Inferior parietal cortex (tissue), 1 donor: ENCODE measurements at regions not wholly inside any gene's neighbourhood (a gene's known extent, or its start where the extent isn't known, plus 50 kb on each side); places are given as distances from the start of the nearest gene placed in this dataset.
"Not testable (repeated sequence)": the region's sequence is repeated elsewhere in the genome, so short reads cannot be mapped to it uniquely, and the experiment has no call there.

Experiments used
- DNase-seq: peaks from one replicate; pipeline ENCODE4 v3.0.0-alpha.2; 2016; ENCODE audit errors: extremely low spot score

- DNase-seq: no peak
Observed at GRCh38 chr7:115649429-115649828, 381.1 kb downstream of the TFEC start.

DNA sequence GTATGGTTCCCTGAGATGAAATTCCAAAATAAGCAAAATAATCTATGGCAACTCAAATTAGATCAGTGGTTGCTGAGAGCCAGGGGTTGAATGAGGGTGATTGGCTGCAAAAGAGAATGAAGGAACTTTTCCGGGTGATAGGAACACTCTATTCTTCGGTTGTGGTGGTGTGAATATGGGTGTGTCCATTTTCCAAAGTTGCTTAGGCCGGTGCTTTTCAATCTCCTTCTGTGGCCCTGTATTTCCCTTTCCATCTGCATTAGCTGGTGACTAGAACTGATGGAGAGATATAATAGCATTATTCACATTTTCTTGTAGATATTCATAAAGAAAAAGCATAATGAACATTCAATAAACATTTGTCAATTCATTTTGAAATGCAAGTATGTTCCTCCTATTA, 382.9 kb downstream of the TFEC start:
- DNase-seq: no peak

DNA sequence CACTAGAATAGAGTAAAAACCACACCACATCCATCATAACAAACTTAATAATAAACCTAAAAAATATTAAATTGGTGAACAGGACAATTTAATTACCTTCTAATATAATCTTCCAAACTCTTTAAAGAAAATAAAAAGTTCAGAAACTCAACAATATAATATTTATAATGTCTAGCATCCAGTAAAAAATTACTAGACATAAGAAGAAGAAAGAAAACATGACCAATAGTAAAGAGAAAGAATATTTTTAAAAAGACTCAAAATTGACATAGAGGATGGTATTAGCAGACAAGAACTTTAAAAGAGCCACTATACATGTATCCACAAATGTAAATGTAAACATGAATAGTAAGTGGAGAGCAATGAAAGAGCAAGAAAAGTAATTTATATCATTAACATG, 388.4 kb downstream of the TFEC start:
- no peak for DNase-seq

DNA sequence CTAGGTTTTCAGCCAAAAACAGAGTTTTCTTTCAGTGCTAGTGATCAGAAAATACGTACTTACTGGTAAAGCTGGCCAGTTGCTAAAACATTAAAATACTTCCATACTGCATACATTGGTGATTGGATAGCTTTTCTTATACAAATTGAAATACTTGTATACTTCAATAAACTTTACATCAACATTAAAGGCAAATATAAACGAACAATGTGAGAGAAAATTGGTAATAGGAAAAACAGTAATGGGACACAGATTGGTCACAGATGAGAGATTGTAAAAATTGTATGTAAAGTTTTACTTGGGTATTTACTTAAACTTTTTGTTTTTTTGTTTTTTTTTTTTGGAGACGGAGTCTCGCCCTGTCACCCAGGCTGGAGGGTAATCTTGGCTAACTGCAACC, 391.7 kb downstream of the TFEC start:
- DNase-seq: no peak

DNA sequence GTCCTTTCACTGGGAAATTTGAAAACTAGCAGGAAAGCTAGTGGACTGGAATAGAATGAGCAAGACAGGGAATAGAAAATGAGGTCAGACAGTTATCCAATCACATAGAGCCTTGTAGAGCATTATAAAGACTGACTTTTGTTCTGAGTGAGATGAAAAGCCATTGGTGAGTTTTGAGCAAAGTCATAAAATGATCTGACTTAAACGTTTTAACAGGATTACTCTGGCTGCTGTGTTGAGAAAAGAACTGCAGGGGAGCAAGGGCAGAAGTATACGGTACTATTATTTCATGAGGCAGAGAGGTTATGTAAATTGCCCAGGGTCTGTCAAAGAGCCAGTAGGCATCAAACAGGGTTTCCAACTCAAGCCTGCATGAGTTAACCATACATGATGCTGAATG, 393.4 kb downstream of the TFEC start:
- no peak for DNase-seq

GRCh38 chr7:115635876-115636275, 394.7 kb downstream of the TFEC start:
- DNase-seq: no peak

- no peak for DNase-seq
Observed at GRCh38 chr7:115635376-115635775, 395.2 kb downstream of the TFEC start.

DNA sequence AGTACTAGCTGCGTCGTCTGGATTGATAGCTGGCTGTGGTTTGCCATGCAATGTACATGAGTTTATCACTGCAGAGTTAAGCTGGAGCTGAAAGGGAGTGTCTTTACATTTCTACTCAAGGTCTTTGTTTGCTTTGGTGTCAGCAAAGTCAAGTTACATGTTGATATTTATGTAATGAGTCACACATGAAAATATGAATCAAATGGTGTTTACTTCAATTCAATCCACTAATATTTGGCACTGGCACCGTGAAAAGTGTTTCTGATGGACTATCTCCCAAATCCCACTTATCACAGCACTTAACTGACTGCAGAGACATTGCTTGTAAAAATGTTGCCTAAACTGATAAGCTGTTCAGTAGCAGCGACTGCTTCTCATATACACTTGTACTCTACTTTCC, 395.9 kb downstream of the TFEC start:
- no peak for DNase-seq

GRCh38 chr7:115632636-115633035, 397.9 kb downstream of the TFEC start:
- no peak for DNase-seq

- no peak for DNase-seq
Observed at GRCh38 chr7:115631782-115632181, 398.8 kb downstream of the TFEC start.

- DNase-seq: no peak
Observed at GRCh38 chr7:115630049-115630448, 400.5 kb downstream of the TFEC start.

DNA sequence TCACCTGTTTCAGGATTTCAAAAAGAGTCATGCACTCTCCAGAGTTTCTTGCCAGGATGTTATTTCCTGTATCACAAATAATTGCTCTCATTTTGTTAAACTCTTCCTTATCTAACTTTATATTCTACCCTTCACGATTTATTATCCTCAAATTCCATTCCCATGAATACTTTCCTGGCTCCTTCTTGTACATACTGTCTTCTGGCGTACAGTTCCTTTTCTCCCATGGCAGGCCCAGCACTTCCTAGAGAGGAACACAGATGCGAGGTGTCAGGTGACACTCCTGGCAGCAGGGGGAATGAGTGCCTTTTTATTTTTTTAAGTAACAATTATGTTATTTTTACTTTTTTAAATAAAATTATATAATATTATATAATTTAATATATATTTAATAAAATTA, 411.9 kb downstream of the TFEC start:
- no peak for DNase-seq

- DNase-seq: no peak
Observed at GRCh38 chr7:115613836-115614235, 416.7 kb downstream of the TFEC start.

- no peak for DNase-seq
Observed at GRCh38 chr7:115603416-115603815, 427.1 kb downstream of the TFEC start.

GRCh38 chr7:115600207-115600606, 430.4 kb downstream of the TFEC start:
- DNase-seq: no peak

DNA sequence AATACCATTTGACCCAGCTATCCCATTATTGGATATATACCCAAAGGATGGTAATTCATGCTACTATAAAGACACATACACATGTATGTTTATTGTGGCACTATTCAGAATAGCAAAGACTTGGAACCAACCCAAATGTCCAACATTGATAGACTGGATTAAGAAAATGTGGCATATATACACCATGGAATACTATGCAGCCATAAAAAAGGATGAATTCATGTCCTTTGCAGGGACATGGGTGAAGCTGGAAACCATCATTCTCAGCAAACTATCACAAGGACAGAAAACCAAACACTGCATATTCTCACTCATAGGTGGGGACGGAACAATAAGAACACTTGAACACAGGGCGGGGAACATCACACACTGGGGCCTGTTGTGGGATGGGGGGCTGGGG, 431.4 kb downstream of the TFEC start:
- DNase-seq: not testable (repeated sequence)

GRCh38 chr7:115597220-115597619, 433.3 kb downstream of the TFEC start:
- not testable (repeated sequence) for DNase-seq

GRCh38 chr7:115593111-115593510, 437.5 kb downstream of the TFEC start:
- no peak for DNase-seq

DNA sequence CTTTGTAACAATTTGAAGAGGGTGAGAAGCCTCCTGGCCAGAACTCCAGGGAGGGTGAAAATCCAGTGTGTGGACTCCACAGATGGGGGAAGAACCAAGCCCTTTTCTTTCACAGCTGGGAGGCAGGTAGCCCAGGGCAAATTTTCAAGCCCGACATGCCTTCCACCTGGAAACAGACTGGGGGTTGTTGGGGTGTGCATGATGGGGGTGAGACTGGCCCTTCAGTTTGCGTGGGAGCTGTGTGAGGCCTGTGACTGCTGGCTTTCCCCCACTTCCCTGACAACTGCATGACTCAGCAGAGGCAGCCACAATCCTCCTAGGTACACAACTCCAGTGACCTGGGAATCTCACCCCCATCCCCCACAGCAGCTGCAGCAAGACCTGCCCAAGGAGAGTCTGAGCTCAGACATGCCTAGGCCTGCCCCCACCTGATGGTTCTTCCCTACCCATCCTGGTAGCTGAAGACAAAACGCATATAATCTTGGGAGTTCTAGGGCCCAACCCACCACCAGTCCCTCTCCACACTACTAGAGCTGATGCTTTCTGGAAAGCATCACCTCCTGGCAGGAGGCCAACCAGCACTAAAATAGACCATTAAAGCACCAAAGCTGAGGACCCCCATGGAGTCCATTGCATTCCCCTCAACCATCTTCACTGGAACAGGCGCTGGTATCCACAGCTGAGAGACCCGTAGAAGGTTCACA, 445.4 kb downstream of the TFEC start:
- DNase-seq: no peak

DNA sequence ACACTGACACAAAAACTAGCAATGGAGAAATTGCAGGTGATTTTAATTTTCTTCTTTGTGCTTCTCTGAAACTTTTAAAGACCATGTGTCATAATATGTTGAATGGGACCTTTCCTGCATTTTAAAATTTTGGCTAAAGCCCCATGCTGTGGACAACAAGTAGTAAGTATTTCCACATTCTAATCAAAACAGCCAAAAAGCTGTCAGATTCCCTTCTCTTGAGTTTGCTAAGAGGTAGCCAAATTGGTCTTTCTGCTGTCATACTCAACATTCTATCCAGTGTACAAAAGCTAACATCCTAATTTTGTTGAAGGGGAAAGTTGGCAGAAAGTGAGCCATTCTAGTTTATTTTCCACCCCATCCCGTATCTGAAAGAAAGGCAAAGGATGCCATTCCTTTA, 447.6 kb downstream of the TFEC start:
- DNase-seq: no peak

- no peak for DNase-seq
Observed at GRCh38 chr7:115578576-115578975, 452.0 kb downstream of the TFEC start.

GRCh38 chr7:115574681-115575291, 455.8 kb downstream of the TFEC start:
- no peak for DNase-seq

GRCh38 chr7:115572111-115572510, 458.5 kb downstream of the TFEC start:
- DNase-seq: no peak
